HCT116 (cell line): ENCODE measurements at regions not wholly inside any gene's neighbourhood (a gene's known extent, or its start where the extent isn't known, plus 50 kb on each side); places are given as distances from the start of the nearest gene placed in this dataset.

Experiments
- ATAC-seq: fragments of 200-7000 bp; cut with Tn5 transposase; 2 replicates; pipeline ENCODE4 v1.9.1; 2020; ENCODE audit warnings: mild to moderate bottlenecking, moderate library complexity
- BruUV-seq: library from RNA; stranded (reverse); fragments of 400-500 nt; replicated peaks from 2 replicates; lab custom pipeline; 2021; lab: Mats Ljungman, UMichigan
- CTCF ChIA-PET: fragments of 300-600 bp; sonication (Branson Sonifier 250); formaldehyde crosslinking; loops from one replicate; lab custom pipeline; 2021; ENCODE audit warnings: antibody characterized with exemption; lab: Charles Lee
- POLR2A ChIA-PET: fragments of 300-600, 350-600 bp; sonication (Branson Sonifier 250); formaldehyde crosslinking; loops from one replicate; lab custom pipeline; 2021; ENCODE audit warnings: antibody characterized with exemption; lab: Charles Lee
- RAD21 ChIA-PET, 2 experiments: fragments of 300-600 bp; sonication (Branson Sonifier 250); formaldehyde crosslinking; loops; one replicate each; lab custom pipeline; 2023; ENCODE audit warnings: low total read pairs in 2 of 2; ENCODE audit not compliant: uncharacterized antibody in 2 of 2, unreplicated experiment in 2 of 2, low non-redundant PET in 1 of 2; lab: Charles Lee
- DNase-seq: peaks from one replicate; pipeline ENCODE4 v3.0.0-alpha.2; 2010; ENCODE audit warnings: low read depth, low spot score
- H2AFZ ChIP-seq: fragments of 200-600 bp; shearing (Covaris generic), sonication (generic); 2 replicates; pipeline ENCODE4 v1.6.1; 2017; ENCODE audit warnings: low read depth, mixed run types, mixed read lengths, antibody characterized with exemption, low read length; ENCODE audit not compliant: poor library complexity, severe bottlenecking
- H3K27ac ChIP-seq: 2 replicates; pipeline ENCODE4 v1.5.1; 2012; ENCODE audit warnings: low read depth, low read length
- H3K27me3 ChIP-seq: fragments of 200-600 bp; sonication (generic); 2 replicates; pipeline ENCODE4 v1.6.1; 2016; ENCODE audit warnings: mixed run types, low read length, mixed read lengths; ENCODE audit not compliant: insufficient read depth
- H3K36me3 ChIP-seq, 2 experiments: fragments of 200-500 bp in 1 of 2; fragments of 200-600 bp in 1 of 2; sonication (Bioruptor generic) in 1 of 2; sonication (generic) in 1 of 2; 2 replicates each; pipeline versions ENCODE4 v1.5.1 to v1.6.1; 2014 to 2016; ENCODE audit warnings: low read length in 2 of 2, inconsistent platforms in 1 of 2, mixed read lengths in 1 of 2, mixed run types in 1 of 2; ENCODE audit not compliant: insufficient read depth in 2 of 2, control insufficient read depth in 1 of 2
- H3K4me1 ChIP-seq, 2 experiments: fragments of 200-600 bp in 1 of 2; sonication (generic) in 1 of 2; 2 replicates each; pipeline versions ENCODE4 v1.5.1 to v1.6.1; 2012 to 2017; ENCODE audit warnings: low read length in 2 of 2, inconsistent platforms in 1 of 2, mild to moderate bottlenecking in 1 of 2, mixed read lengths in 1 of 2, mixed run types in 1 of 2, moderate library complexity in 1 of 2; ENCODE audit not compliant: insufficient read depth in 2 of 2, control insufficient read depth in 1 of 2
- H3K4me2 ChIP-seq: fragments of 200-600 bp; sonication (generic); 2 replicates; pipeline ENCODE4 v1.6.1; 2017; ENCODE audit warnings: mixed run types, low read length, mixed read lengths
- H3K4me3 ChIP-seq, 2 experiments: fragments of 200-600 bp in 1 of 2; sonication (generic) in 1 of 2; replicated peaks in 1 of 2; 2 replicates each; pipeline ENCODE4 v1.5.1; 2011 to 2016; ENCODE audit warnings: low read length in 2 of 2, control low read depth in 1 of 2, low read depth in 1 of 2, mild to moderate bottlenecking in 1 of 2, mixed read lengths in 1 of 2, mixed run types in 1 of 2
- H3K79me2 ChIP-seq: fragments of 200-600 bp; sonication (generic); 2 replicates; pipeline ENCODE4 v1.6.1; 2017; ENCODE audit warnings: mild to moderate bottlenecking, mixed run types, low read length, moderate library complexity, mixed read lengths; ENCODE audit not compliant: insufficient read depth
- H3K9ac ChIP-seq: fragments of 200-600 bp; sonication (generic); 2 replicates; pipeline ENCODE4 v1.6.1; 2016; ENCODE audit warnings: low read length, mixed read lengths
- H3K9me2 ChIP-seq: fragments of 200-600 bp; sonication (generic), shearing (Covaris generic); 2 replicates; pipeline ENCODE4 v1.6.1; 2017; ENCODE audit warnings: mixed run types, mild to moderate bottlenecking, moderate library complexity; ENCODE audit not compliant: insufficient read depth
- H3K9me3 ChIP-seq, 2 experiments: fragments of 200-500 bp in 1 of 2; fragments of 200-600 bp in 1 of 2; sonication (Bioruptor generic) in 1 of 2; sonication (generic) in 1 of 2; 2 replicates each; pipeline ENCODE4 v1.6.1; 2014 to 2017; ENCODE audit warnings: low read length in 2 of 2, mixed read lengths in 2 of 2, inconsistent platforms in 1 of 2, low read depth in 1 of 2, mild to moderate bottlenecking in 1 of 2, mixed run types in 1 of 2, moderate library complexity in 1 of 2; ENCODE audit not compliant: control insufficient read depth in 1 of 2, insufficient read depth in 1 of 2
- H4K20me1 ChIP-seq: fragments of 200-600 bp; sonication (generic), shearing (Covaris generic); 2 replicates; pipeline ENCODE4 v1.6.1; 2017; ENCODE audit warnings: mixed run types, mild to moderate bottlenecking, moderate library complexity; ENCODE audit not compliant: insufficient read depth
- ATF3 ChIP-seq: IDR thresholded peaks from 2 replicates; pipeline ENCODE4 v1.6.1; 2012
- CBX3 ChIP-seq: IDR thresholded peaks from 2 replicates; pipeline ENCODE4 v1.6.1; 2012; ENCODE audit warnings: low read depth
- CEBPB ChIP-seq: IDR thresholded peaks from 2 replicates; pipeline ENCODE4 v1.6.1; 2012; ENCODE audit warnings: low read depth
- EGR1 ChIP-seq: IDR thresholded peaks from 2 replicates; pipeline ENCODE4 v1.6.1; 2012; ENCODE audit warnings: low read depth
- ELF1 ChIP-seq: IDR thresholded peaks from 2 replicates; pipeline ENCODE4 v1.6.1; 2012; ENCODE audit warnings: low read depth, borderline replicate concordance
- EZH2phosphoT487 ChIP-seq: fragments of 200-600 bp; IDR thresholded peaks from 2 replicates; pipeline ENCODE4 v1.6.1; 2018; ENCODE audit warnings: antibody characterized with exemption, borderline replicate concordance
- FOSL1 ChIP-seq: IDR thresholded peaks from 2 replicates; pipeline ENCODE4 v1.6.1; 2012; ENCODE audit warnings: low read depth
- POLR2A ChIP-seq: IDR thresholded peaks from 2 replicates; pipeline ENCODE4 v1.7.0; 2011; ENCODE audit warnings: borderline replicate concordance; ENCODE audit not compliant: insufficient read depth, insufficient read length; ENCODE audit errors: extremely low read depth
- POLR2AphosphoS5 ChIP-seq: IDR thresholded peaks from 2 replicates; pipeline ENCODE4 v1.6.1; 2011; ENCODE audit warnings: mild to moderate bottlenecking, low read depth, low read length, moderate library complexity
- REST ChIP-seq: IDR thresholded peaks from 2 replicates; pipeline ENCODE4 v1.6.1; 2012; ENCODE audit warnings: low read depth
- SIN3A ChIP-seq: IDR thresholded peaks from 2 replicates; pipeline ENCODE4 v1.6.1; 2012; ENCODE audit warnings: low read depth
- TCF7L2 ChIP-seq: IDR thresholded peaks from 2 replicates; pipeline ENCODE4 v1.7.0; 2011; ENCODE audit warnings: borderline replicate concordance, inconsistent platforms; ENCODE audit not compliant: insufficient read depth, insufficient read length; ENCODE audit errors: extremely low read depth
- YY1 ChIP-seq: IDR thresholded peaks from 2 replicates; pipeline ENCODE4 v1.6.1; 2011; ENCODE audit warnings: low read length, low read depth, moderate library complexity, mild to moderate bottlenecking; ENCODE audit not compliant: insufficient replicate concordance; ENCODE audit errors: extremely low read depth
- ZBTB33 ChIP-seq: IDR thresholded peaks from 2 replicates; pipeline ENCODE4 v1.6.1; 2011; ENCODE audit warnings: mild to moderate bottlenecking, low read length, moderate library complexity; ENCODE audit not compliant: insufficient replicate concordance; ENCODE audit errors: extremely low read depth
- ZFX ChIP-seq: fragments of 450-650 bp; IDR thresholded peaks from 2 replicates; pipeline ENCODE4 v1.6.1; 2017
- ZNF274 ChIP-seq: fragments of 200-500 bp; sonication (Bioruptor generic); IDR thresholded peaks from 2 replicates; pipeline ENCODE4 v1.6.1; 2014; ENCODE audit warnings: mild to moderate bottlenecking, low read depth, low read length, inconsistent platforms
- intact Hi-C: fragments of 100-400 bp; cut with micrococcal nuclease; formaldehyde crosslinking; loops from 2 replicates; pipeline ENCODE4 v1.10.0; 2022

GRCh38 chr3:84637272-84637671 is 321.5 kb upstream of the CADM2 start:
- Histone ChIP-seq H3K4me2 (no peak overlapping the region), H3K79me2 (no peaks in the 10 kb centered on the region), H4K20me1 (no peaks in the 10 kb centered on the region), H3K9me3 (peaks cover 0 to 20% of the 10 kb centered on the region in 2 experiments; a peak in 2 of 4 replicates), H2AFZ (no peak overlapping the region), H3K27me3 (no peaks in the 10 kb centered on the region), H3K9me2 (no peaks in the 10 kb centered on the region), H3K9ac (no peak overlapping the region), H3K27ac (no peak overlapping the region), H3K4me3 (no peak overlapping the region), H3K36me3 (no peaks in the 10 kb centered on the region), H3K4me1 (no peaks in the 10 kb centered on the region)
- TF ChIP-seq ZFX (no peak), POLR2AphosphoS5 (no peak), SIN3A (no peak), CEBPB (no peak), ZNF274 (no peak), FOSL1 (no peak), CBX3 (no peak), EGR1 (no peak), REST (no peak), TCF7L2 (no peak), ELF1 (no peak), POLR2A (no peak), ZBTB33 (no peak), EZH2phosphoT487 (no peak), YY1 (no peak), ATF3 (no peak)
- BruUV-seq: no TSS peak
- ChIA-PET RAD21 (no interaction called here), CTCF (no interaction called here), POLR2A (no interaction called here)
- intact Hi-C loops: no loop called here
- ATAC-seq (no peak), DNase-seq (no peak)
